Body of pancreas (tissue), 4 donors: ENCODE measurements at regions not wholly inside any gene's neighbourhood (a gene's known extent, or its start where the extent isn't known, plus 50 kb on each side); places are given as distances from the start of the nearest gene placed in this dataset.

ENCODE experiments used
- POLR2A ChIP-seq, 3 donors: fragments of 450-650 bp; IDR thresholded peaks; one replicate each; pipeline ENCODE4 v1.6.1; 2016; ENCODE audit warnings: antibody characterized with exemption in 3 of 3, mild to moderate bottlenecking in 2 of 3
- TF ChIP-seq, protein P1 (sequence below), 7 experiments: fragments of 450-650 bp in 4 of 7; fragments of 200-600 bp in 3 of 7; sonication (generic) in 3 of 7; IDR thresholded peaks; one replicate each; pipeline ENCODE4 v1.5.1; 2016 to 2019; ENCODE audit warnings: antibody characterized with exemption in 7 of 7

DNA sequence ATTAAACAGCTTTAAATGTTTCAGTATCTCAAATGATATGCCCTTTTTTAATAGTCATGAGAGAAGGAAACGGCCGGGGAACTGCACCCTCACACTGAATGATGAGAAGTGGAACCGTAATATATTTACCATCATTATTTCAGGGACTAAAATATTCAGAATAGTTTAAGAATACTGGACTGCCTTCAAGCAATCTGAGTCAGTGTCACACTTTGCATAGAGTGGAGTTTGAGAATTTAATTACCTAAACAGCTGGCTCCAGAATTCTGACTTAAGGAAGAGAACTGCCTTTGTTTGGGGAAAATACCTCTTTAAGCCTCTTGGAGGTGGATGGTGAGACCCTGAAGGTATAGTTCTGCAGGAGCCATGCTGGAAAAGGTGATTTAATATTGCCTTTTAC, 135.9 kb upstream of the EPHA7 start:
- TF ChIP-seq, protein P1, sequence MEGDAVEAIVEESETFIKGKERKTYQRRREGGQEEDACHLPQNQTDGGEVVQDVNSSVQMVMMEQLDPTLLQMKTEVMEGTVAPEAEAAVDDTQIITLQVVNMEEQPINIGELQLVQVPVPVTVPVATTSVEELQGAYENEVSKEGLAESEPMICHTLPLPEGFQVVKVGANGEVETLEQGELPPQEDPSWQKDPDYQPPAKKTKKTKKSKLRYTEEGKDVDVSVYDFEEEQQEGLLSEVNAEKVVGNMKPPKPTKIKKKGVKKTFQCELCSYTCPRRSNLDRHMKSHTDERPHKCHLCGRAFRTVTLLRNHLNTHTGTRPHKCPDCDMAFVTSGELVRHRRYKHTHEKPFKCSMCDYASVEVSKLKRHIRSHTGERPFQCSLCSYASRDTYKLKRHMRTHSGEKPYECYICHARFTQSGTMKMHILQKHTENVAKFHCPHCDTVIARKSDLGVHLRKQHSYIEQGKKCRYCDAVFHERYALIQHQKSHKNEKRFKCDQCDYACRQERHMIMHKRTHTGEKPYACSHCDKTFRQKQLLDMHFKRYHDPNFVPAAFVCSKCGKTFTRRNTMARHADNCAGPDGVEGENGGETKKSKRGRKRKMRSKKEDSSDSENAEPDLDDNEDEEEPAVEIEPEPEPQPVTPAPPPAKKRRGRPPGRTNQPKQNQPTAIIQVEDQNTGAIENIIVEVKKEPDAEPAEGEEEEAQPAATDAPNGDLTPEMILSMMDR (IDR thresholded peaks at IDR 0.05): no peak
- no peak for TF ChIP-seq POLR2A (IDR thresholded peaks at IDR 0.05)
